GM12873 (cell line): ENCODE measurements at regions not wholly inside any gene's neighbourhood (a gene's known extent, or its start where the extent isn't known, plus 50 kb on each side); places are given as distances from the start of the nearest gene placed in this dataset.

Source experiments
- CTCF ChIP-seq: IDR thresholded peaks from 2 replicates; pipeline ENCODE4 v1.5.1; 2012; ENCODE audit warnings: low read depth, mild to moderate bottlenecking, moderate library complexity, low read length, control low read depth; ENCODE audit not compliant: insufficient read depth; ENCODE audit errors: missing control alignments

GRCh38 chr20:55893031-55893430 is 112.3 kb downstream of the CBLN4 start:
- no peak for TF ChIP-seq CTCF

- TF ChIP-seq CTCF = no peak
Observed at GRCh38 chr20:55888685-55889084, 116.6 kb downstream of the CBLN4 start.

GRCh38 chr20:55882910-55883309 is 122.4 kb downstream of the CBLN4 start:
- TF ChIP-seq CTCF = no peak

- no peak for TF ChIP-seq CTCF
Observed at GRCh38 chr20:55882286-55882685, 123.0 kb downstream of the CBLN4 start.

GRCh38 chr20:55881204-55881603 is 124.1 kb downstream of the CBLN4 start:
- TF ChIP-seq CTCF = no peak

- no peak for TF ChIP-seq CTCF
Observed at GRCh38 chr20:55880361-55880760, 125.0 kb downstream of the CBLN4 start.

GRCh38 chr20:55855052-55855451 is 150.3 kb downstream of the CBLN4 start:
- TF ChIP-seq CTCF = no peak
